Activated naive CD4-positive, alpha-beta T cell (primary cell): ENCODE measurements at regions not wholly inside any gene's neighbourhood (a gene's known extent, or its start where the extent isn't known, plus 50 kb on each side); places are given as distances from the start of the nearest gene placed in this dataset.

Experiments used
- DNase-seq, 4 experiments: peaks; one replicate each; lab custom pipeline; 2025; lab: John Stamatoyannopoulos, UW

GRCh38 chr10:44198780-44199097 lies 186.2 kb downstream of the CXCL12 start:
- no peak for DNase-seq

- DNase-seq = no peak
These were observed 186.7 kb downstream of the CXCL12 start for GRCh38 chr10:44198096-44198779.

GRCh38 chr10:44197646-44198045 lies 187.3 kb downstream of the CXCL12 start:
- DNase-seq = no peak

GRCh38 chr10:44196336-44196735 lies 188.6 kb downstream of the CXCL12 start:
- no peak for DNase-seq

- no peak for DNase-seq
These were observed 188.9 kb downstream of the CXCL12 start for GRCh38 chr10:44196008-44196320.

GRCh38 chr10:44195112-44196007 lies 189.5 kb downstream of the CXCL12 start:
- DNase-seq = no peak

- no peak for DNase-seq
These were observed 190.5 kb downstream of the CXCL12 start for GRCh38 chr10:44194435-44194834.

GRCh38 chr10:44193567-44194220 lies 191.2 kb downstream of the CXCL12 start:
- DNase-seq = no peak

GRCh38 chr10:44193166-44193565 lies 191.7 kb downstream of the CXCL12 start:
- no peak for DNase-seq

GRCh38 chr10:44192435-44192834 lies 192.5 kb downstream of the CXCL12 start:
- no peak for DNase-seq

GRCh38 chr10:44190541-44190940 lies 194.4 kb downstream of the CXCL12 start:
- DNase-seq = no peak

- no peak for DNase-seq
These were observed 198.1 kb downstream of the CXCL12 start for GRCh38 chr10:44186821-44187220.

- no peak for DNase-seq
These were observed 198.7 kb downstream of the CXCL12 start for GRCh38 chr10:44186150-44186549.

- DNase-seq = no peak
These were observed 199.6 kb downstream of the CXCL12 start for GRCh38 chr10:44185315-44185666.

GRCh38 chr10:44184633-44185314 lies 200.1 kb downstream of the CXCL12 start:
- no peak for DNase-seq

- no peak for DNase-seq
These were observed 200.9 kb downstream of the CXCL12 start for GRCh38 chr10:44183667-44184632.

GRCh38 chr10:44182909-44183308 lies 202.0 kb downstream of the CXCL12 start:
- no peak for DNase-seq

GRCh38 chr10:44180321-44181168 lies 204.4 kb downstream of the CXCL12 start:
- no peak for DNase-seq

- no peak for DNase-seq
These were observed 206.0 kb downstream of the CXCL12 start for GRCh38 chr10:44178856-44179255.

- DNase-seq = no peak
These were observed 206.6 kb downstream of the CXCL12 start for GRCh38 chr10:44178281-44178680.

- DNase-seq = no peak
These were observed 207.3 kb downstream of the CXCL12 start for GRCh38 chr10:44177610-44178009.
